ENCODE measurements at regions not wholly inside any gene's neighbourhood (a gene's known extent, or its start where the extent isn't known, plus 50 kb on each side); places are given as distances from the start of the nearest gene placed in this dataset.

DNA sequence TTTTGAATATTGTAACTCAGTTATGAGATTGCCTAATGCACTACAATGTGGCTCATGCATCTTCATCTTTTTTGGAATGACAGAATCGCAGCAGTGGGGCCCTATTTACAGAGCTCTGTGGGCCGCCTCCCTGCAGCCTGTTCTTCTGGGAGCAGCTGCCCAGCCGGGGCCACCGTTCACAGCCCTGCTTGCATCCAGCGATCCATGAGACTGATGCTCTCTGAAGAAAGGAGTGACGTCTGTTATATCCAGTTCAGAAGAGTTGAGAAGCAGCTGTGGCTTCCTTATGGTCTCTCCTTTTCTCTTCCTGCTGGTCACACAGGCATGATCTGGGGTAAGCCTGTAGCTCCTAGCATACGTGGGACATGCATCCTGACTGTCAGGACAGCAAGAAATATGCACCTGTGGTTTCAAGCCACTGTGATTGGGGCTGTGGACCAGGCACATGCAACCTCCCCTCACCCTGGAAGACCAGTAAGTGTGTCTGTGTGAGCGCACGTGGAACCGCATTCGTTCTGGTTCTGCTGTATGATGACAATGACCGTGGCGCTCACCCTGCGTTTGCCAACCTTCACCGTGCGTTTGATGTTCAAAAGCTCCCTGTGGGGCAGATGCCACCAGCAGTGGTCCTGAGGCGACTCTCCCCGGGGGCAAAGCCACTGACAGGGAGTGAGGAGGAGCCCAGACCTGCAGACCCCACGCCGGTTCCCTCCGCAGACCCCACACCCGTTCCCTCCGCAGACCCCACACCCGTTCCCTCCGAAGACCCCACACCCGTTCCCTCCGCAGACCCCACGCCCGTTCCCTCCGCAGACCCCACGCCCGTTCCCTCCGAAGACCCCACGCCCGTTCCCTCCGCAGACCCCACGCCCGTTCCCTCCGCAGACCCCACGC lies 189.8 kb downstream of the TMEM18 start:
- Histone ChIP-seq H3K36me3 (ENCODE audit: control insufficient read depth in 2 of 3, insufficient read depth in 3 of 3, low read length in 3 of 3) (no peaks in the 10 kb centered on the region), H3K9ac (ENCODE audit: low read length in 3 of 3) (no peak overlapping the region), H3K27me3 (ENCODE audit: control insufficient read depth, insufficient read depth, low read length) (no peaks in the 10 kb centered on the region), H3K4me1 (ENCODE audit: control insufficient read depth in 2 of 3, insufficient read depth in 2 of 3, low read depth in 1 of 3, low read length in 3 of 3) (peaks cover 0 to 2% (median 0%) of the 10 kb centered on the region in 3 donors), H3K9me3 (ENCODE audit: control insufficient read depth in 2 of 3, insufficient read depth in 1 of 3, low read length in 3 of 3) (no peaks in the 10 kb centered on the region), H3K27ac (ENCODE audit: low read depth in 2 of 2, low read length in 2 of 2) (no peak overlapping the region), H3K4me3 (ENCODE audit: low read length in 3 of 3) (no peak overlapping the region)
- TF ChIP-seq, protein P1, sequence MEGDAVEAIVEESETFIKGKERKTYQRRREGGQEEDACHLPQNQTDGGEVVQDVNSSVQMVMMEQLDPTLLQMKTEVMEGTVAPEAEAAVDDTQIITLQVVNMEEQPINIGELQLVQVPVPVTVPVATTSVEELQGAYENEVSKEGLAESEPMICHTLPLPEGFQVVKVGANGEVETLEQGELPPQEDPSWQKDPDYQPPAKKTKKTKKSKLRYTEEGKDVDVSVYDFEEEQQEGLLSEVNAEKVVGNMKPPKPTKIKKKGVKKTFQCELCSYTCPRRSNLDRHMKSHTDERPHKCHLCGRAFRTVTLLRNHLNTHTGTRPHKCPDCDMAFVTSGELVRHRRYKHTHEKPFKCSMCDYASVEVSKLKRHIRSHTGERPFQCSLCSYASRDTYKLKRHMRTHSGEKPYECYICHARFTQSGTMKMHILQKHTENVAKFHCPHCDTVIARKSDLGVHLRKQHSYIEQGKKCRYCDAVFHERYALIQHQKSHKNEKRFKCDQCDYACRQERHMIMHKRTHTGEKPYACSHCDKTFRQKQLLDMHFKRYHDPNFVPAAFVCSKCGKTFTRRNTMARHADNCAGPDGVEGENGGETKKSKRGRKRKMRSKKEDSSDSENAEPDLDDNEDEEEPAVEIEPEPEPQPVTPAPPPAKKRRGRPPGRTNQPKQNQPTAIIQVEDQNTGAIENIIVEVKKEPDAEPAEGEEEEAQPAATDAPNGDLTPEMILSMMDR (IDR thresholded peaks at IDR 0.05; ENCODE audit: borderline replicate concordance, extremely low read depth, insufficient read depth): no peak
- intact Hi-C loops (cut with DNase I): no loop called here
- no peak for FAIRE-seq
- no peak for DNase-seq

DNA sequence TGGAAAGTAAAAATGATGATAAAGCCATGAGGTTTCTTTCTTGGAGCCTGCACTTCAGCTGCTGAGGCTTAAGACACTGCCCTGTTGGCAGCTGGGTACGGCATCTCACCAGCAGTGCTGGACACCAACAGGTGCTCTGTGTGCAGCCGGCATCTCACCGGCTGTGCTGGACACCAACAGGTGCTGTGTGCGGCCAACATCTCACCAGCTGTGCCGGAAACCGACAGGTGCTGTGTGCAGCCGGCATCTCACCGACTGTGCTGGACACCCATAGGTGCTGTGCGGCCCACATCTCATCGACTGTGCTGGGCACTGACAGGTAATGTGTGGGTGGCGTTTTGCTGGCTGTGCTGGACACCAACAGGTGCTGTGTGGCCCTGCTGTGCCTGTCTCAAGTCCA lies 190.8 kb downstream of the TMEM18 start:
- intact Hi-C loops (cut with DNase I): no loop called here
- no peak for DNase-seq
- FAIRE-seq: no peak

DNA sequence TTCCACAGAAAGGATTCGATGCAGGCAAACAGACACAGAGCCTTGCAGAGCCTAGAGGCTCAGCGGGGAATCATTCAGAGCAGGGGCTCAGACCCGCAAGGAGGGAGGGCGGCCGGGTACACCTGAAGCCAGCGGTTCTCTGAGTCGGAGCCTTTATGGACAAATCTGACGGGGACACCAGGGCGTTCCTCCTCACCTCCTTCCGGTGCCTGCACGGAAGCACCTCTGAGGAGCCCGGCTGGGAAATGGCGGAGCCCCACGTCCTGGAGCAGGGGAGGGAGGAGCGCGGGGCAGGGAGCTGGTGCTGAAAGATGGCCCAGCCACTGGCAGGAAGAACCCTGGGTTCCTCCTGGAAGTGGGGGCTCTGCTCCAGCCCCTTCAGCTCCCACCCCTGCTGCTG lies 193.5 kb upstream of the ALKAL2 start:
- Histone ChIP-seq H3K27ac (ENCODE audit: low read depth in 2 of 2, low read length in 2 of 2) (no peak overlapping the region), H3K4me1 (ENCODE audit: control insufficient read depth in 2 of 3, insufficient read depth in 2 of 3, low read depth in 1 of 3, low read length in 3 of 3) (peaks cover 0 to 17% (median 5%) of the 10 kb centered on the region in 3 donors), H3K9ac (ENCODE audit: low read length in 3 of 3) (no peak overlapping the region), H3K4me3 (ENCODE audit: low read length in 3 of 3) (no peak overlapping the region), H3K27me3 (ENCODE audit: control insufficient read depth, insufficient read depth, low read length) (no peaks in the 10 kb centered on the region), H3K9me3 (ENCODE audit: control insufficient read depth in 2 of 3, insufficient read depth in 1 of 3, low read length in 3 of 3) (no peaks in the 10 kb centered on the region), H3K36me3 (ENCODE audit: control insufficient read depth in 2 of 3, insufficient read depth in 3 of 3, low read length in 3 of 3) (no peaks in the 10 kb centered on the region)
- TF ChIP-seq, protein P1 (IDR thresholded peaks at IDR 0.05; ENCODE audit: borderline replicate concordance, extremely low read depth, insufficient read depth): no peak
- FAIRE-seq (no peak), DNase-seq (no peak)
- intact Hi-C loops (cut with DNase I): no loop called here

More for the DNA sequence above, 190.8 kb downstream of the TMEM18 start:
- Histone ChIP-seq H3K4me3 (ENCODE audit: low read length in 3 of 3) (no peak overlapping the region), H3K27me3 (ENCODE audit: control insufficient read depth, insufficient read depth, low read length) (no peaks in the 10 kb centered on the region), H3K9me3 (ENCODE audit: control insufficient read depth in 2 of 3, insufficient read depth in 1 of 3, low read length in 3 of 3) (no peaks in the 10 kb centered on the region), H3K9ac (ENCODE audit: low read length in 3 of 3) (no peak overlapping the region), H3K36me3 (ENCODE audit: control insufficient read depth in 2 of 3, insufficient read depth in 3 of 3, low read length in 3 of 3) (no peaks in the 10 kb centered on the region), H3K4me1 (ENCODE audit: control insufficient read depth in 2 of 3, insufficient read depth in 2 of 3, low read depth in 1 of 3, low read length in 3 of 3) (peaks cover 0 to 2% (median 0%) of the 10 kb centered on the region in 3 donors), H3K27ac (ENCODE audit: low read depth in 2 of 2, low read length in 2 of 2) (no peak overlapping the region)
- TF ChIP-seq, protein P1 (IDR thresholded peaks at IDR 0.05; ENCODE audit: borderline replicate concordance, extremely low read depth, insufficient read depth): no peak
